ENCODE measurements at regions not wholly inside any gene's neighbourhood (a gene's known extent, or its start where the extent isn't known, plus 50 kb on each side); places are given as distances from the start of the nearest gene placed in this dataset.

DNA sequence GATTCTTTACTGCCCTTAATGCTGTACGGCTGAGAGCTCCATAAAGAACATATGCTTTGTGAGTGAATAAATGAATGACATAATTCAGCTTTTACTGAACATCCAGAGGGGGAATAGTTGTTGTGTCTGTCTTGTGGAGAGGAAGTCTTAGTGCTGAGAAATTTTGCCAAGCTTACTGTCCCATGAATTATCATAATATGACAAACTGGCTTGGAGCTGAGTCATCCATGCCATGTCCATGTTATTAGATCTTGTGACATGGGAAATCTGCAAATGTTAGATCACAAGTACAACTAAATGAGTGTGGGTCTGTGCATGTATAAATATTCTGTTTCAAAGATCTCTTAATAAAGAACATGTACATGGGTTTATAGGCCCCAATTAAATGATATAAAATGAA, 350.4 kb downstream of the BMP4 start:
- TF ChIP-seq, protein P1, sequence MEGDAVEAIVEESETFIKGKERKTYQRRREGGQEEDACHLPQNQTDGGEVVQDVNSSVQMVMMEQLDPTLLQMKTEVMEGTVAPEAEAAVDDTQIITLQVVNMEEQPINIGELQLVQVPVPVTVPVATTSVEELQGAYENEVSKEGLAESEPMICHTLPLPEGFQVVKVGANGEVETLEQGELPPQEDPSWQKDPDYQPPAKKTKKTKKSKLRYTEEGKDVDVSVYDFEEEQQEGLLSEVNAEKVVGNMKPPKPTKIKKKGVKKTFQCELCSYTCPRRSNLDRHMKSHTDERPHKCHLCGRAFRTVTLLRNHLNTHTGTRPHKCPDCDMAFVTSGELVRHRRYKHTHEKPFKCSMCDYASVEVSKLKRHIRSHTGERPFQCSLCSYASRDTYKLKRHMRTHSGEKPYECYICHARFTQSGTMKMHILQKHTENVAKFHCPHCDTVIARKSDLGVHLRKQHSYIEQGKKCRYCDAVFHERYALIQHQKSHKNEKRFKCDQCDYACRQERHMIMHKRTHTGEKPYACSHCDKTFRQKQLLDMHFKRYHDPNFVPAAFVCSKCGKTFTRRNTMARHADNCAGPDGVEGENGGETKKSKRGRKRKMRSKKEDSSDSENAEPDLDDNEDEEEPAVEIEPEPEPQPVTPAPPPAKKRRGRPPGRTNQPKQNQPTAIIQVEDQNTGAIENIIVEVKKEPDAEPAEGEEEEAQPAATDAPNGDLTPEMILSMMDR (conservative IDR thresholded peaks at IDR 0.05 in 1 of 2, IDR thresholded peaks at IDR 0.05 in 1 of 2; ENCODE audit: extremely low read depth in 1 of 2, insufficient read depth in 1 of 2, low read depth in 1 of 2, low read length in 2 of 2), result no peak
- TF ChIP-seq EZH2 (IDR thresholded peaks at IDR 0.05; ENCODE audit: borderline replicate concordance, low read length), result no peak
